ENCODE measurements at regions not wholly inside any gene's neighbourhood (a gene's known extent, or its start where the extent isn't known, plus 50 kb on each side); places are given as distances from the start of the nearest gene placed in this dataset.

DNA sequence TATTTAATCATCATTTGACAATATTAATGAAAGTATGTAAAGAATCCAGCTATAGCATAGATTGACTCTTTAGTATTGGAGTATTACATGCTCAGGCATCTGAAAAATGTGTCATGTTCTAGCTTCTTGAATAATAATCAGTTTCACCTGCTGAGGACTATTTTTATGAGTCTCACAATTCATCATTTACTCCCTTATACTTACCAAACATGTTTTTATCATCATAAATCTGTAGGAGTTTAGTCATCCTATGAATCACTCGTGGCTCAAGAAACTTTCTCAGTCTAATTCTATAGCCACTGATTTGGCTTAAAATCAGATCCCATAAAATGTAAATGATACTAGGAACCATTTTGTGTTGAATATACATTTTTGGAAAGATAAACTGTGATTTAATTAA lies 1616.1 kb downstream of the C4orf33 start:
- TF ChIP-seq, protein P1, sequence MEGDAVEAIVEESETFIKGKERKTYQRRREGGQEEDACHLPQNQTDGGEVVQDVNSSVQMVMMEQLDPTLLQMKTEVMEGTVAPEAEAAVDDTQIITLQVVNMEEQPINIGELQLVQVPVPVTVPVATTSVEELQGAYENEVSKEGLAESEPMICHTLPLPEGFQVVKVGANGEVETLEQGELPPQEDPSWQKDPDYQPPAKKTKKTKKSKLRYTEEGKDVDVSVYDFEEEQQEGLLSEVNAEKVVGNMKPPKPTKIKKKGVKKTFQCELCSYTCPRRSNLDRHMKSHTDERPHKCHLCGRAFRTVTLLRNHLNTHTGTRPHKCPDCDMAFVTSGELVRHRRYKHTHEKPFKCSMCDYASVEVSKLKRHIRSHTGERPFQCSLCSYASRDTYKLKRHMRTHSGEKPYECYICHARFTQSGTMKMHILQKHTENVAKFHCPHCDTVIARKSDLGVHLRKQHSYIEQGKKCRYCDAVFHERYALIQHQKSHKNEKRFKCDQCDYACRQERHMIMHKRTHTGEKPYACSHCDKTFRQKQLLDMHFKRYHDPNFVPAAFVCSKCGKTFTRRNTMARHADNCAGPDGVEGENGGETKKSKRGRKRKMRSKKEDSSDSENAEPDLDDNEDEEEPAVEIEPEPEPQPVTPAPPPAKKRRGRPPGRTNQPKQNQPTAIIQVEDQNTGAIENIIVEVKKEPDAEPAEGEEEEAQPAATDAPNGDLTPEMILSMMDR (IDR thresholded peaks at IDR 0.05; ENCODE audit: borderline replicate concordance, extremely low read depth, low read length, poor library complexity, severe bottlenecking): no peak
- no peak for TF ChIP-seq EZH2 (IDR thresholded peaks at IDR 0.05; ENCODE audit: borderline replicate concordance, low read depth, low read length, severe bottlenecking)

Data from DND-41 (cell line).